SJSA1 (cell line): ENCODE measurements at regions not wholly inside any gene's neighbourhood (a gene's known extent, or its start where the extent isn't known, plus 50 kb on each side); places are given as distances from the start of the nearest gene placed in this dataset.
A peak's percentile ranks its signal among the peaks of the same experiment; 100 is the strongest.

ENCODE experiments used
- DNase-seq, 2 experiments: peaks; one replicate each; pipeline ENCODE4 v3.0.0-alpha.2; 2015 to 2020; ENCODE audit warnings: low spot score in 2 of 2, low read depth in 1 of 2
- H3K27ac ChIP-seq: fragments of 250-450 bp; sonication (Bioruptor Pico); 2 replicates; pipeline ENCODE4 v1.5.1; 2020; ENCODE audit warnings: mild to moderate bottlenecking, moderate library complexity
- H3K27me3 ChIP-seq: fragments of 250-450 bp; sonication (Bioruptor Pico); replicated peaks from 2 replicates; pipeline ENCODE4 v1.5.1; 2020; ENCODE audit warnings: mild to moderate bottlenecking, moderate library complexity
- H3K36me3 ChIP-seq: fragments of 250-450 bp; sonication (Bioruptor Pico); 2 replicates; pipeline ENCODE4 v1.5.1; 2020; ENCODE audit warnings: mild to moderate bottlenecking
- H3K4me1 ChIP-seq: fragments of 250-450 bp; sonication (Bioruptor Pico); replicated peaks from 2 replicates; pipeline ENCODE4 v1.6.1; 2021; ENCODE audit warnings: mild to moderate bottlenecking
- H3K4me3 ChIP-seq: fragments of 250-450 bp; sonication (Bioruptor Pico); 2 replicates; pipeline ENCODE4 v1.5.1; 2020; ENCODE audit warnings: mild to moderate bottlenecking
- H3K9me3 ChIP-seq: fragments of 250-450 bp; sonication (Bioruptor Pico); replicated peaks from 2 replicates; pipeline ENCODE4 v1.5.1; 2020; ENCODE audit warnings: mild to moderate bottlenecking

DNA sequence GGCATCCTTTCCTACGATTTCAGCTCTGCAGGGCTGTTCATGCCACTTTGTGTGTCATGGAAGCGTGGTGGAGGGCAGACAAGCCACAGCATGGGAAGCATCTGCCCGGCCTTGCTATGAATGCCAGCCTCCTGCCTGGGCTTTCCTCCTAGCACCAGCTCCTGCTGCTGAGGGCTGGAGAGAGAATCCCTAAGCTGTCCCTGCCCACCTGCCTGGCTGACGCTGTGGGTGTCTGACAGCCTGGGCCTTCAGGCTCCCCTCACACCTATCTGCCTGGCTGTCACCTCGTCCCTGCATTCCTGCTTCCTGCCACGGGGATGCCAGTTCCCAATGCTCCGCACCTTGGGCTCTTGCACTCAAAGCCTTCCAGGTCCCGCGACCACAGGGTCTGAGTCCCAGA lies 606.5 kb upstream of the MGMT start:
- Histone ChIP-seq H3K4me3 (no peak overlapping the region), H3K36me3 (no peaks in the 10 kb centered on the region), H3K4me1 (no peaks in the 10 kb centered on the region), H3K27ac (no peak overlapping the region), H3K27me3 (no peaks in the 10 kb centered on the region), H3K9me3 (peaks cover 9% of the 10 kb centered on the region)
- no peak for DNase-seq

DNA sequence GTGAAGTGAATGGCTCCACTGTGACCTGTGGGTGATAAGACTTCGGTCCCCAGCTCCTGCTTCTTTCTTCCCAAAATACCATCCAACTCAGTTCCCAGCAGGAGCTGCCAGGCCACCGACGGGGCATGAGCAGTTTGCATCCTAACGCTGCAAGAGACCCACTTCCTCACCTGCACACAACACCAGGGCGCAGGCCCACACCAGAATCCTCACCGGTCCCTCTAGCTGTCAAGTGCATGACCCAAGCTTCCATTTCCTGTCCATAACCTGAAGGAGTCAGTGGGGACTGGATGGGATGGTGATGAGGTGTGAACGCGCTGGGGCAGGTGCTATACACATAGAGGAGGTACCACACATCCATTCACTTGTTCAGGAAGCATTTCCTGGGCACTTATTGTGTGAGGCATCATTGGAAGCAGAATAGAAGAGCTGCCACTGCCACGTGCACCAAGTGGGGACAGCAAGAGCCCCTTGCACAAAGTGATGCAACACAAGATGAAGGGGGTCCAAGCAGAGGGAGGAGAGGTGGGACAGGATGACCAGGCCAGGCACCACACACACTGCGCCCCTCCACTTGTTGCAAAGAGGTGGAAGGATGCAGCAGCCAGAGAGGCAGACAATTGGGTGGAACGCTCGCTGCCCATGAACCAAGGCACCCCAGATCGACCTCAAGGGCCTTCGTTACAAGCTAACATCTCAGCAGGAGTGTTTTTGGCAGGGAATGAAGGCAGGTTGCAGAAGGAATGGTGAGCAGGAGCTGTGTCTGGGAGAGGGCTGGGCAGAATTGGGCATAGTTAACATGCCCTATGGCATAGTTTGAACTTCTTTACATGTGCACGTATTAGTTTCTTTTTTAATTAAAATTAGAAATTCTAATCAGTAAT lies 605.8 kb upstream of the MGMT start:
- no peak overlapping the region for H3K4me3 ChIP-seq
- no peaks in the 10 kb centered on the region for H3K4me1 ChIP-seq
- DNase-seq = peak in 1 of 2 experiments; percentile 33
- H3K9me3 ChIP-seq = peaks cover 9% of the 10 kb centered on the region
- H3K27ac ChIP-seq = no peak overlapping the region
- H3K27me3 ChIP-seq = no peaks in the 10 kb centered on the region
- no peaks in the 10 kb centered on the region for H3K36me3 ChIP-seq

DNA sequence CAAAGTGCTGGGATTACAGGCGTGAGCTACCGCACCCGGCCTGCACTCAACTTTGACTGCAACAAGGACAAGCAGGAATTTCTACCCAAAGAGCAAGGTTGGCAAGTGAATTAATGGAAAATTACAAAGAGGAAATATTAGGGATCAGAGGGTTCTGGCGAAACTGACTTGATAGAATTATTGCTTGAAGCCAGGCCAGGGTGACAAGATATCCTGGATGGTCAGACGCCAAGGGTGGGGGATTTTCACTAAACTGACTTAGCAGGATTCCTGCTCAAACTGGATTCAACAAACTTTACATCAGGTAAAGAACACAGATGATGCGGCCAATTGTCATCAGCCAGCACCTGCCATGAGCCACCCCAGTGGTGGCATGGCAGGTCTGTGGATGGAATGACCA lies 603.6 kb upstream of the MGMT start:
- H3K36me3 ChIP-seq = no peaks in the 10 kb centered on the region
- H3K4me3 ChIP-seq = no peak overlapping the region
- H3K27ac ChIP-seq = no peak overlapping the region
- peaks cover 6% of the 10 kb centered on the region; the same call in 1 of the 2 replicates for H3K9me3 ChIP-seq
- H3K4me1 ChIP-seq = no peaks in the 10 kb centered on the region
- no peaks in the 10 kb centered on the region for H3K27me3 ChIP-seq
- no peak for DNase-seq

DNA sequence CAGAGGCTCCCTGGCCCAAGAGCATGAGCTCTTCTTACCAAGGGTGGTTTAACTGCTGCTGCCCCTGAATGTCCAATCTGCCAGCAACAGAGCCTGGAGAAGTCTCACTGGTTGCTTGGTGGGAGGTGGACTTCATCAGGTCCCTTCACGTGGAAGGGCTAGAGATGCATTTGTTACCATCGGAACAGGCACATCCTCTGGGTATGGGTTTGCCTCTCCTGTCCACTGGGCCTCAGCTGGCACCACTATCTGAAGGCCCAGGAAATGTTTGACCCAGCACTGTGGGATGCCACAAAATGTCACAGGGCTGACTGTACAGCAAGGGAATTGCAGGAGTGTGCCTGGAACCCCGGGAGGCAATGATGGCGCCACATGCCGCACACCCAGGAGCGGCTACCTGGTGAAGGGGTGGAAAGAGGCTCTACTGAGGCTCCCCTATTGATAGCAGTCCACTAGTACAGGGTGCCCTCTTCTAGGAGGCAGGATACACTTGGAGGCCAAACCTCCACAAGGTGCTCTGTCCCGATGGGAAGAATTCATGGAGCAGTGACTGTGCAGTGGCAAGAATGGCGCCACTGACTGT lies 603.1 kb upstream of the MGMT start:
- DNase-seq = no peak
- Histone ChIP-seq H3K36me3 (no peaks in the 10 kb centered on the region), H3K27ac (no peak overlapping the region), H3K9me3 (peaks cover 6% of the 10 kb centered on the region), H3K27me3 (no peaks in the 10 kb centered on the region), H3K4me1 (no peaks in the 10 kb centered on the region), H3K4me3 (no peak overlapping the region)

DNA sequence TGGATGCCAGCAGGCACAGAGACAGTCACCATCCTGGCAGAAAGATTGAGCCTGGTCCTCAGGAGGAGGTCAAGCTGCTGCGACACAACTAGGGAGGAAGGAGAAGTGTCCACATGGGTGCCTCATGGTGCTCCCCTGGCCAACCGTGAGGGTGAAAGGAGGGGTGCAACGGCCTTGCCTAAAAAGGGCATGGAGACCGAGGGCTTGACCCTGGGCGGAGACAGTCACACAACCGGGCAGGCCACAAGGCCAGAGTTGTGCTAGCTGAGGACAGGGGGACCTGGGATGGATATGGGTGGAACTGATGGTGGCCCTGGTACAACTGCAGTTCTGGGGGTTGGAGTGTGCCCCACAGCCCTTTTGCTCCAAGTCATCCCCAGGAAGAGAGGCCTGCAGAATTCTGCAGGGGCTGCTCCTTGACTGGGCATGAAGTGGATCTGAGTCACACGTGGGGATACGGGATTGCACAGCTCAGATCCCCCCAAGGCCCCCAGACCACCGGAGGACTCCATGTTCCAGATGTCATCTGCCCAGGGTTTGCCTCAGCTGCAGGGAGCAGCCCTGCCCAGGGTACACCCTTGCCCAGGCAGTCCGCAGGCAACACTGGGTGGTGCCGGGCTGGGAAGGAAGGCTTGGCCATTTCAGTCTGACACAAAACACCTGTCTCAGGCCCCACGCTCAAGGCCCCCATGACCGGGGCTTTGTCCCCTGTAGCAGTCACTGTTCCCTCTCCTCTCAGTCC lies 602.3 kb upstream of the MGMT start:
- no peak for DNase-seq

DNA sequence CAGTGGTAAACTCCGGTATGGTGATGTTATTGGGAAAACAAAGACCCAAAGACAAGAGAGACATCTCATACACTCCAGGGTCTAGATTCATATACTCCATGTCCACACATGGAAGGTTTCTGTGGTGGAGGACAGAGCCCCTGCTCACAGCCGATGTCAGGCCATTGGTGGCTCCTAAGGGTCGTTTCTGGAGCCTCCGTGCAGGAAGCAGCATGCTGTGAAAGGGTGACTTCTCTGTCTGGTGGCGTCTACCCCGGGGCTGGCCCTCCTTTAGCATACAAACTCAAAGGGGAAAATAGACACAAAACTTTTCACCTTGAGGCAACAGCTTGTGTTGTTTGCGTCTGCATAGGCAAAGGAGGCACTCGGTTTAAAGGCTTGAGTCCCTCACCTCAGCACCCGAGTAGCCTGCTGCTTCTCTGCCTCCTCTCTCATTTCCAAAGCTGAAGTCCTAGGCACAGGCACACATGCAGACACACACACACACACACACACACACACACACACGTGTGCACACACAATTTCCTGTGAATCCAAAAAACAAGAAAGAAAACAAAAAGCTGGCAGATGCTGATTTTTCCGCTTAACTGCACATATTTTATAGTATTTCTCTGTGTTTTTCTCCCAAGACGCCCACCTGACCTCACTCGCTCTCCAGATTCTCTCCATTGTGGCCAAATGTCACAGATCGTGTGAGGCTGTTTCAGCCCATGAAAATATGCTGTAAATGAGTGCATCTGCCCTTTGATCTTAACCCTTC lies 601.4 kb upstream of the MGMT start:
- Histone ChIP-seq H3K27ac (no peak overlapping the region), H3K9me3 (peaks cover 6% of the 10 kb centered on the region), H3K4me3 (no peak overlapping the region), H3K36me3 (no peaks in the 10 kb centered on the region), H3K4me1 (no peaks in the 10 kb centered on the region), H3K27me3 (no peaks in the 10 kb centered on the region)
- DNase-seq = no peak

More for the DNA sequence above, 602.3 kb upstream of the MGMT start:
- no peak overlapping the region for H3K4me3 ChIP-seq
- H3K9me3 ChIP-seq = peaks cover 6% of the 10 kb centered on the region
- no peak overlapping the region for H3K27ac ChIP-seq
- no peaks in the 10 kb centered on the region for H3K27me3 ChIP-seq
- H3K36me3 ChIP-seq = no peaks in the 10 kb centered on the region
- H3K4me1 ChIP-seq = no peaks in the 10 kb centered on the region

DNA sequence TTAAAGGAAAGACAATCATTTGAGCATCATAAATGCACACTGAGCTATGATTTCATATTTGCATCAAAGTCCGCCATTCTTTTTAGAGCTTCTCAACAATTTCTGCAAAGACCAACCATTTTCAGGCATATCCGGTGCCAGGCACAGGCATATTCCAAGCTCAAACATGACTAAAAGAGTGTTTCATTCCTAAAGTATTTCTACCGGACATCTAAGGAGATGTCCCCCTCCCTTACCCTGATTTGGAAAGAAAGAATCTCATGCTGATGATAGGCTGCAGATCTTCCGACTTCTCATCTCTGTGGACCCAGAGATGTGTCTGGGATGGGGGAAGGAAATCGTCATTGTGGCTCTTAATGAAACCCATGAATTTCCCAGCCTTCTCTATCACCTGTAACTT lies 600.5 kb upstream of the MGMT start:
- Histone ChIP-seq H3K4me3 (no peak overlapping the region), H3K27ac (no peak overlapping the region), H3K9me3 (peaks cover 5% of the 10 kb centered on the region), H3K4me1 (no peaks in the 10 kb centered on the region), H3K36me3 (no peaks in the 10 kb centered on the region), H3K27me3 (no peaks in the 10 kb centered on the region)
- no peak for DNase-seq

DNA sequence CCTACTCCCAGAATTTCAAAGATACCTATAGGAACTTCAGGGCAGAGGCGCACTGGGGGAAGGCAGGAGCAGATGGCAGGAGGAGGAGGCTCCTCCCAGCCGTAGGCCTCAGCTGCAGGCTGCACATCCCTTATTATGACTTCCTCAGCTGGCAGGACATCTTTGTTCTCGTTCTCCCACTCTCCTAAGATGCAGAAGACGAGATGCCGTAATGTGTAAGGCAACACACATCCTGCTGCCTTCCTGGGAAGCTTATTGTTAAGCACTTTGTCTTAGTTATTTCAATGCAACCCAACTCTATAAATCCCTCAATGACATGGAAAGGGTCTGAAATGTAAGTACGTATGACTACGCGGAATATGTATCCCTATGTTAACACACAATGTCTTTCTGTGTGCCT lies 599.8 kb upstream of the MGMT start:
- no peak overlapping the region for H3K27ac ChIP-seq
- no peaks in the 10 kb centered on the region for H3K27me3 ChIP-seq
- H3K4me1 ChIP-seq = no peaks in the 10 kb centered on the region
- H3K4me3 ChIP-seq = no peak overlapping the region
- H3K36me3 ChIP-seq = no peaks in the 10 kb centered on the region
- peaks cover 5% of the 10 kb centered on the region for H3K9me3 ChIP-seq
- no peak for DNase-seq

DNA sequence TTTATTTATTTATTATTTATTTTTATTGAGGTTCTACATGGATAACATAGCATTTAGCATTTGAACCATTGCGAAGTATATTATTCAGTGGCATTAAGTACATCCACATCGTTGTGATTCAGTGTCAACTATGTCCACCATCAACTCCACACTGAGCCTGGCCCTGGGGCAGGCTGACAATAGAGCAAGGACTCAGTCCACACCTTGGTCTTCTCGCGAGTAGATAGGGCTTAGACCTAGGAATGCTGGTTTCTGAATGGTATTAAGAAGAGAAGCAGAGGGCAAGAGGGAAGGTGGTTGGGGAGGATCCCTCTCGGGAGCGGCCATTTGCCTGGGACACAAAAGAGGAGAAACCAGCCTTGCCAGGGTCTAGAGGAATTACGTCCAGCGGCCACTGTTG lies 599.2 kb upstream of the MGMT start:
- Histone ChIP-seq H3K27me3 (no peaks in the 10 kb centered on the region), H3K27ac (no peak overlapping the region), H3K36me3 (no peaks in the 10 kb centered on the region), H3K9me3 (peaks cover 5% of the 10 kb centered on the region), H3K4me1 (no peaks in the 10 kb centered on the region), H3K4me3 (no peak overlapping the region)
- DNase-seq = no peak

DNA sequence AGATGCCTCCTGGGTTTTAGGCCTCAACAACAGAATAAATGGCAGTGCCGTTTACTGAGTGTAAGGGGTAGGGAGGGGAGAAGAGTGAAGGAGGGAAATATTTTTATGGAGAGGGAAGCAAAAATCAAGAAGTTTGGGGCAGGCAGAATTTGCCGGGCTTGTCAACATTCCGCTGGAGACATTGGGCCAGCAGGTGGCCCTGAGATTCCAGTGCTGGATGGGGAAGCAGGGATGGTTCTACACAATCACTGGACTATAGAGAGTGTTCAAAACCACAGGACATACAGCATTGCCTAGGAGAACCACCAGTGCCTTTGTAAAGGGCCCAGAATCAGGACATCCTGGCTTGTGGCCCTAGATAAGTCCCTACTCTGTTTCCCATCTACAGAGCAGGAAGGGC lies 598.6 kb upstream of the MGMT start:
- Histone ChIP-seq H3K4me1 (no peaks in the 10 kb centered on the region), H3K9me3 (peaks cover 8% of the 10 kb centered on the region), H3K27ac (no peak overlapping the region), H3K36me3 (no peaks in the 10 kb centered on the region), H3K27me3 (no peaks in the 10 kb centered on the region), H3K4me3 (no peak overlapping the region)
- no peak for DNase-seq

DNA sequence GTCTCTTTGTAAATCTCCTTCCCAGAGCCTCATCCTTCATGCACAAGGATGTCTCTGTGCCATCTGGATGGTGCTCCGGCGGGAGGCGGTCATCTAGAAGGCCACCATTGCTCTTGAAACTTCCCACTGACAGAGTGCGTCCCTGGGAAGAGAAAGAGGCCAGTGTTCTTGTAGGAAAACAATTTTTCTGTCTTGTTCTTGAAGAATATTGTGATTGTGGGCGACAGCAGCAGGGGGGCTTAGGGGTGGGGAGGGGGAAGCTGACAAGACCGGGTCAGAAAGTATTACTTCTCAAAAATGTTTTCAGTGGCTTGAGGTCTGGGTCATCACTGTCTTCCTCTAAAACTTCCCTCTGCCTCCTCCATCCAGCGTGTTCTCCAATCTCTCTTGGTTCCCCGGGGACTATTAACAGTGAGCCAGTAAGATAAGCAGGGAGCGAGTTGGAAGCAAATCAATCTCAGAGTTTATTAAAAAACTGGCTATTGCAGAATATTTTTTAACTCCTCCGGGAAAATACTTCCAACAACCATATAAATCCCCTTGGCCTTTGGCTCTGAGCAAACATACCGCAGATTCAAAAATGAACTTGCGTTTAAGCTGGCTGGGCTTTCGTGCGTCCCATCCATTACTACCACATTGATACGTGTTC lies 597.8 kb upstream of the MGMT start:
- Histone ChIP-seq H3K4me1 (no peaks in the 10 kb centered on the region), H3K4me3 (no peak overlapping the region), H3K9me3 (peaks cover 9% of the 10 kb centered on the region), H3K27me3 (no peaks in the 10 kb centered on the region), H3K36me3 (no peaks in the 10 kb centered on the region), H3K27ac (no peak overlapping the region)
- DNase-seq = no peak

DNA sequence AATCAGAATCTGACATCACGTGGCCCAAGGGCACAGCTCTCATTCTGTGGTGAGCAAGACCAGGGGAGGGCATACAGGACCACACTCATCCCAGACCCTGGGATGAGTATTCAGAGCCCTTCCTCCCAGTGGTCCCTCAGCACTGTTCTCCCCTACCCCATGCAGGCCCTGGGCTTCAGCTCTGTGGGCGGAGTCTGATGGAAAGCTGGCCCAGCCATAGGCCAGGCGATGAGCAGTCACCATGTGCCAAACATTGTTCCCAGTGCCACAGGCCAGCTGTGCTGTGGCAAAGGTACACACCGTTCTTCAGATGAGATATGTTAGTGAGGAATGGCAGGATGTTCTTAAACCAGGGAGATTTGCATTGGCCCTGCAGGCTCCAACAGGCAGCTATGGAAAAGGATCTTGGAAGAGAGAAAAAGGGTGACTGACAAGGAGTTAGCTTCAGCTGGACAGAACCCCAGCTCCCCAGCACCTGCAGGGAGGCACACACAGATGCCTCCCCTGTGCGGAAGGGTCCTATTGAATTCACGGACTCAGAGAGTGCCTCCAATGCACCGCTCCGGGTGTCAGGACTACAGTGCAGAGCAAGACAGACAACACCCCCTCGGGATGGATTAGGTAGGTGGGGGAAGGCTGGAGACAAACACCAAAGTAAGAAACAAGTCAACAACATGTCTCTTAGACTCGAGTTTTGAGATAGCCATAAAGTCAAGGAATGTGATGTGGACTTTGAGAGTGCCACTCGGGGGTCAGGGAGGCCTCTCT lies 596.0 kb upstream of the MGMT start:
- peaks cover 12% of the 10 kb centered on the region; the same call in 1 of the 2 replicates for H3K9me3 ChIP-seq
- H3K27me3 ChIP-seq = no peaks in the 10 kb centered on the region
- no peak for DNase-seq
- H3K4me1 ChIP-seq = no peaks in the 10 kb centered on the region
- no peak overlapping the region for H3K27ac ChIP-seq
- H3K36me3 ChIP-seq = no peaks in the 10 kb centered on the region
- H3K4me3 ChIP-seq = no peak overlapping the region
